ENCODE measurements at regions not wholly inside any gene's neighbourhood (a gene's known extent, or its start where the extent isn't known, plus 50 kb on each side); places are given as distances from the start of the nearest gene placed in this dataset.
"Not testable (repeated sequence)": the region's sequence is repeated elsewhere in the genome, so short reads cannot be mapped to it uniquely, and the experiment has no call there.

- no peak for DNase-seq (ENCODE audit: low read depth)
Observed at GRCh38 chr7:52352013-52352981, 683.1 kb upstream of the POM121L12 start.

GRCh38 chr7:52344015-52344414 is 691.4 kb upstream of the POM121L12 start:
- DNase-seq (ENCODE audit: low read depth): no peak

GRCh38 chr7:52340067-52340466 is 695.4 kb upstream of the POM121L12 start:
- no peak for DNase-seq (ENCODE audit: low read depth)

GRCh38 chr7:52328328-52328727 is 707.1 kb upstream of the POM121L12 start:
- not testable (repeated sequence) for DNase-seq (ENCODE audit: low read depth)

GRCh38 chr7:52325237-52325636 is 710.2 kb upstream of the POM121L12 start:
- no peak for DNase-seq (ENCODE audit: low read depth)

GRCh38 chr7:52323202-52323746 is 712.2 kb upstream of the POM121L12 start:
- no peak for DNase-seq (ENCODE audit: low read depth)

GRCh38 chr7:52320610-52321009 is 714.8 kb upstream of the POM121L12 start:
- no peak for DNase-seq (ENCODE audit: low read depth)

GRCh38 chr7:52317921-52318320 is 717.5 kb upstream of the POM121L12 start:
- no peak for DNase-seq (ENCODE audit: low read depth)

- DNase-seq (ENCODE audit: low read depth): no peak
Observed at GRCh38 chr7:52311886-52312285, 723.5 kb upstream of the POM121L12 start.

- no peak for DNase-seq (ENCODE audit: low read depth)
Observed at GRCh38 chr7:52309631-52310030, 725.8 kb upstream of the POM121L12 start.

- no peak for DNase-seq (ENCODE audit: low read depth)
Observed at GRCh38 chr7:52302765-52303520, 732.5 kb upstream of the POM121L12 start.

- no peak for DNase-seq (ENCODE audit: low read depth)
Observed at GRCh38 chr7:52297128-52297527, 738.3 kb upstream of the POM121L12 start.

GRCh38 chr7:52294942-52295341 is 740.5 kb upstream of the POM121L12 start:
- no peak for DNase-seq (ENCODE audit: low read depth)

GRCh38 chr7:52289247-52289646 is 746.2 kb upstream of the POM121L12 start:
- DNase-seq (ENCODE audit: low read depth): no peak

GRCh38 chr7:52287698-52288097 is 747.7 kb upstream of the POM121L12 start:
- DNase-seq (ENCODE audit: low read depth): no peak

- no peak for DNase-seq (ENCODE audit: low read depth)
Observed at GRCh38 chr7:52285689-52286088, 749.7 kb upstream of the POM121L12 start.

- no peak for DNase-seq (ENCODE audit: low read depth)
Observed at GRCh38 chr7:52283335-52283734, 752.1 kb upstream of the POM121L12 start.

- DNase-seq (ENCODE audit: low read depth): no peak
Observed at GRCh38 chr7:52273685-52274610, 761.5 kb upstream of the POM121L12 start.

- DNase-seq (ENCODE audit: low read depth): no peak
Observed at GRCh38 chr7:52271703-52272102, 763.7 kb upstream of the POM121L12 start.

- DNase-seq (ENCODE audit: low read depth): no peak
Observed at GRCh38 chr7:52270301-52270700, 765.1 kb upstream of the POM121L12 start.

GRCh38 chr7:52269669-52270068 is 765.8 kb upstream of the POM121L12 start:
- no peak for DNase-seq (ENCODE audit: low read depth)

GRCh38 chr7:52261057-52261456 is 774.4 kb upstream of the POM121L12 start:
- DNase-seq (ENCODE audit: low read depth): no peak

Data from stimulated activated CD8-positive, alpha-beta memory T cell treated with anti-CD3 and anti-CD28 coated beads, Interleukin-12 subunit alpha, Interleukin-12 subunit beta, amount 100 ng/mL, for 1 hour (primary cell).